ENCODE measurements at regions not wholly inside any gene's neighbourhood (a gene's known extent, or its start where the extent isn't known, plus 50 kb on each side); places are given as distances from the start of the nearest gene placed in this dataset.

DNA sequence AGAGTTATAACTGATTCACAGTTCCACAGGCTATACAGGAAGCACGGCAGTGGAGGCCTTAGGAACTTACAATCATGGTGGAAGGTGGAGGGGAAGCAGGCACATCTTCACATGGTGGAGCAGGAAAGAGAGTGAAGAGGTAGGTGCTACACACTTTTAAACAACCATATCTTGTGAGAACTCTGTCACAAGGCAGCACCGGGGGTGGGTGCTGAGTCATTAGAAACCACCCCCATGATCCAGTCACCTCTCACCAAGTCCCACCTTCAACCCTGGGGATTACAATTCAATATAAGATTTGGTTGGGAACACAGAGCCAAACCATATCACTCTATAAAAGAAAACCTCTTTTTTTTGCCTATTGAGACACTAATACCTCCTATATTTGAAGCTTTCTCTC is 1108.5 kb upstream of the CDH2 start:
- no peak for DNase-seq

DNA sequence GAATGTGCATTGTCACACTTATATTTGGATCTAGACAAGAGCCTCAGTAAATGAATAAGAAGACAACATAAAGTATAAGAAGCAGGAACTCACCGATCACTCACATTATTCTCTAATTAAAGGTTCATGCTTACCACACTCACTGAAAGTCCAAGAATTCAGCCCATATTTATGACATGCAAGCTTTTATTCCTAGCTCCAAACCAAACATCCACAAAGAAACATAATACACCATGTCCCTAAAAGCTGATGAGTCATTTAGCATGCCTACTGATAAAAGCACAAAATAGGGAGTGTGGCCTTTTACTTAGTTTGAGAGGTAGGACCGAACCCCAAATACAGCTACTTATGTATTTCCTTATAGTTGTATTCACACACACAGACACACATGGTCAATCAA is 1094.6 kb upstream of the CDH2 start:
- no peak for DNase-seq

DNA sequence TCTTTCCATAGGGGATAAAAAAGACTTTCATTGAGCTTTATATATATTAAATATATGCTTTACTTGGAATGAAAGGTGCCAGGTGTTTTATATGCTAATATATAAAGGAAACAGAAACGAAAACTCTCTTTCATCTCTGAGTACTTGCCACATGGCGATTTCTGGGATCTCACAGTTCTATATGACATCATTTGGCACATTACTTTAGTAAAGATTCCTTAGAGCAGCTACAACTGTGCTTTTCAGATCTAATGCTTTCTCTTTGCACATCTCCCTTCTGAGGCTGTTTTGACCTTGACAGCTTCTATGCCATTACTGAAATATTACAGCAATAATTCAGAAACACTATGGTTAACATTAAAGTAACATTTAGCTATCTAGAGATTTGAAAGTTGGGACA is 1082.9 kb upstream of the CDH2 start:
- DNase-seq = no peak

DNA sequence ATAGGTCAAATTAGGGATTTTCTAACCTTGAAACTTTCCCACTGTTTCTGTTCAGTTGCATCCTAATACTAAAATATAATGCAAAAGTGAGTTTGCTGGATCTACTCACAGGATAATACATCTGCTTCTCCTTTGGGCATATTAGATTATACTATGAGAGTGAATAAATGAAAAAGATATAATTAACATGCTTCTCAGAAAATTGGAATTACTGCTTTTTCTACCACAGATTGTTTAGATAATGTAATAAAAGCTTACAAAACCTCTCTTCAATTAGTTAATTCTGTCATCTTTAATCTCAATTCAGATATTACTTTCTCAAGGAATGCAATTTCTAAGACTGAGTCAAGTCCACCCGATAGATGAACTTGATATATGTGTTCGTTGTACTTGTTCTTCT is 1077.2 kb upstream of the CDH2 start:
- no peak for DNase-seq

DNA sequence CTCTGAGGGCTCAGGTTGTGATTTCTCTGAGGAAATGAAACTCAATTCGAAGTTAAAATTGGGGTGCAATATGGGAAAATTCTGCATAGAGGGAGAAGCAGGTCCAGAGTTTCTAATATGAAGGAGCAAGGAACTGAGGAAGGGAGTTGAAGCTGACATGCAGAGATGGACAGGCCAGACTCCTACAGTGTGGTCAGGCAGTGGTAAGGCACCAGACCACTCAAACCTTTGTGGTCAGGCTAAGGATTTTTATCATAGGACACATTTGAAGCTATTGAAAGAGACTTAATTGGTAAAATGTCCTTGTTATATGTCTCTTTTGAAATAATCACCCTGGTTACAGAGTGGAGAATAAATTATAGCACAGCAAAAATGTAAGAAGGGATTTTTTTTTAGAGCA is 1074.8 kb upstream of the CDH2 start:
- no peak for DNase-seq

GRCh38 chr18:29250843-29251242 is 1073.9 kb upstream of the CDH2 start:
- no peak for DNase-seq

DNA sequence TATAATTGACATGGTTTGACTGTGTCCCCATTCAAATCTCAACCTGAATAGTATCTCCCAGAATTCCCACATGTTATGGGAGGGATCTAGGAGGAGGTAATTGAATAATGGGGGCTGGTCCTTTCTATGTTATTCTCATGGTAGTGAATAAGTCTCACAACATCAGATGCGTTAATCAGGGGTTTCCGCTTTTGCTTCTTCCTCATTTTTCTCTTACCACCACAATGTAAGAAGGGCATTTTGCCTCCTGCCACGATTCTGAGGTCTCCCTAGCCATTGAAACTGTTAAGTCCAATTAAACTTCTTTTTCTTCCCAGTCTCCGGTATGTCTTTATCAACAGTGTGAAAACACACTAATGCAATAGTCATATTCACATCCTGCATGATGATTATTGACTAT is 1073.3 kb upstream of the CDH2 start:
- no peak for DNase-seq

DNA sequence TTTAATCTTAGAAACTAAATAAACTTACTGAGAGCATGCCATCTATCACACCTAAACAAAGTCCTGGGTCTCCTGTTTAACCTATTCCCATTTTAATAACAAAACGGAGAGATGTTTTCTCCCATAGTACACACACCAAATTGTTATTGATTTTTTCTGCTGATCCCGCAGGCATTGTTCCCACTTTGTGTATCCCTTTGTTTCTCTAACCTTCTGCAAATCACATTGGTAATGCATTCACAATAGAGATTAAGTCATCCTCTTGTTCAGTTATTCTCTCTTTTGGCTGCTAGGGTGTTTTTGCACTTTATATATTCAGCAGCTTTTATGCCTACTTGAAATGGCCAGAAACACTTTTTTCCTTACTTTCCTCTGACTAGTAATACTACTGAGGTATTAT is 1071.9 kb upstream of the CDH2 start:
- DNase-seq = no peak

GRCh38 chr18:29241199-29241598 is 1064.3 kb upstream of the CDH2 start:
- DNase-seq = no peak

DNA sequence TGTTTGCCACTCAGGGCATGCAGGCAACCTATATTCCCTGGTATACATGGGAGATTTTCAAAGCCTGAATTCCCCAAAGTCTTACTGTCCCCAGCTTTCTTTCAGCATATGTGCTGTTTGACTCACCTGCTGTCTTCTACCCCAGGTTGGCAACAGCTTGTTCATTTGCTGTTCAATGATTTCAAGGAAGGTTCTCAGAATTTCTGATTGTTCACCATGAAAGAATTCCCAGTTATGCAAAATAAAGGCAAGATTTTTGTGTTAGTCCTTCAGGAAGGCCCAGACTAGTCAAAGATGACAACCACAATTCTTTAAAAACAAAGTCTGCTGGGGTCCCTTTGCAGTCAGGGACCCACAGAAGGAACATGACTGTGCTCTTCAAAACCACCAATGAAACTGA is 1057.8 kb upstream of the CDH2 start:
- no peak for DNase-seq

GRCh38 chr18:29226213-29226612 is 1049.3 kb upstream of the CDH2 start:
- no peak for DNase-seq

DNA sequence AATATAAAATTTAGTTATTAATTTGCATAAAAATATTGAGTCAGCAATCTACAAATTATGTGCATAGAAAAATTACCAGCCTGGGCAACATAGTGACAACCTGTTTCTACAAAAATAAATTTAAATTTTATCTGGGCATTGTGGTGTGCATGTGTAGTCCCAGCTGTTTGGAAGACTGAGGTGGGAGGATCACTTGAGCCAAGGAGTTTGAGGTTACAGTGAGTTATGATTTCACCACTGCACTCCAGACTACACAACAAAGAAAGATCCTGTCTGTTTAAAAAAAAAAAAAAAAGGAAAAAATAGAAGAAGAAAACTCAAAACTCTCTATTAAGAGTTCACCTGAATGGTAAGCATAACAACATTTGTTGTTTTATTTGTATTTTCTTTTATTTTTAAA is 1048.4 kb upstream of the CDH2 start:
- no peak for DNase-seq

DNA sequence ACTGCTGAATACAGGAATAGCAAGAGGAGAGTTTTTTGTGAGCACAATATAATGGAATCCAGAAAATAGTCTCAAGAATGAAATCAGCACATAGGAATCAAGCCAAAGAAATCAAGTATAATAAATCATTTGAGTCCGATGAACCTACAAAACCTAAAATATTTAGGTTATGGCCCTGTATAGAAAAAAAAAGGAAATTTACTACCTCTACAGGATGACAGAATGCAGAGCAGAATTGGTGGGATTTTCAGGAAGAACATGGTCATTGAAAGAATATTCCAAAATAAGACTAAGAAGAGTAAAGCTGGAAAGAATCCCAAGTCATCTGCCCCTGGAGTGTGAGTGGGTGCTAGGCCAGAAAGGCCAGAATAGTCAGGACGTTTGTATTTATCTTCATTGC is 1041.2 kb upstream of the CDH2 start:
- no peak for DNase-seq

DNA sequence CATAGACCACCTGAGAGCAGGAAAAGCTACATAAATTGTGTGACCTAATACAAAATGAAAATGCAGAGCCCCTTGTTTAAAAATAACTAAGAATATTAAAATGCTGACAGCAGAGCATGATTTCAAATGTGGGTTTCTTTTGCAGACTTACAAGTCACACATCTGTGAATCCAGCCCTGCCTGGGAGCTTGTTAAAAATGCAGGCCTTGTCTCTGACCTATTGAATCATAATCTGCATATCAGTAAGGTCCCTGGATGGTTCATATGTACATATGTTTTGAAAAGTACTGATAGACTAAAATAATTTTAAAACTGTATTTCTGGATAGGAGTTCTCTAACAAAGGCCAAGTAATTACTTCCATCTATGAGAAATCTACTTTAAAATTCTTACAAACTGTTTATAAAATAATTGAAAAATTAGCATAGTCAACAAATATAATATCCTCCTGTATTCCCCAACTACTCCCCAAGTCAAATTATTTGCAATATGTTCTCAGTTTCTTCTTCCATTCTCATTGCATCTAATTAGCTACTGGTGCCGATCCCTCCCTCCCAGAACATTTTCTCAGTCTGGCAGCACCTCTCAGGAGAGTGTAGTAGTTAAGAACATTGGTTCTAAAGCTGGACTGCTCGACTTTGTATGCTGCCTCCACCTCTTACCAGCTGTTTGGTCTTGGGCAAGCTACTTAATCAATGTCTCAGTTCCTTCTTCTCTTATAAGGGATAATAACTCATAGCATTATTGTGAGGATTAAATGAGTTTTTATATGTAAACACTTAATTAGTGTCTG is 1040.4 kb upstream of the CDH2 start:
- no peak for DNase-seq

- DNase-seq = no peak
Observed at GRCh38 chr18:29198834-29199233, 1021.9 kb upstream of the CDH2 start.

DNA sequence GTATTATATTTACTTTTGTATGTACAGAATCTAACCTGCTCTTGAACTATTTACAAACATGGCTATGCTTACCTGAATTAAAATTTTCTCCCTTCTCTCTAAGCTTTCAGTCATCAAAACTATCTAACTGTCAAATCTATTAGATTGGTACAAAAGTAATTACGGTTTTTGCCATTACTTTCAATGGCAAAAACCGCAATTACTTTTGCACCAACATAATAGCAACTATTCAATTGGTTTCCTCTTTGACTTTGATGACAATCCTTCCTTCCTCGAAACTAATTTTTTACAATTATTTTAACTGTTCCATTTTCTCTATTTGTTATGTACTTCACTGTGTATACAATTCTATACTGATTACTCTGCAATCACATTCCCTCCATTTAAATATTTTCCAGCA is 1019.4 kb upstream of the CDH2 start:
- DNase-seq = no peak

DNA sequence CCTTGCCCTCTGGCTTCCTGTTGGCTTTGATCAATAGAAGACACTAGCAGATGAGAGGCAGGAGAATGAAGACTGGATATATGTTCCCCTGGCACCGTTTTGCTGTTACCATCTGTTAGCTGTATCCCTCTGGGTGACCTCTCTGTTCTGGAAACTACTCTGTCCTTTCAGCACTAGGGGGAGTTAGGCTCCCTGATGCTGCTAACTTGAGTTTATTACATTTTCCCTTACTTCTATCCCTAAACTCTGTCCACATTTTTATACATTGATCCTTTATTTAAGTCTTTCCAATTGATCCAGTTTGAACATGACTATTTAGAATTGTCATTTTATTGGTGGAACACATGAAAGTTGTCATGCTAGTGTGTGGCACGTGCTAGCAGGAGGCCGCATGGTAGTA is 1014.3 kb upstream of the CDH2 start:
- no peak for DNase-seq

- no peak for DNase-seq
Observed at GRCh38 chr18:29188760-29189159, 1011.8 kb upstream of the CDH2 start.

- DNase-seq = no peak
Observed at GRCh38 chr18:29185801-29186200, 1008.9 kb upstream of the CDH2 start.

DNA sequence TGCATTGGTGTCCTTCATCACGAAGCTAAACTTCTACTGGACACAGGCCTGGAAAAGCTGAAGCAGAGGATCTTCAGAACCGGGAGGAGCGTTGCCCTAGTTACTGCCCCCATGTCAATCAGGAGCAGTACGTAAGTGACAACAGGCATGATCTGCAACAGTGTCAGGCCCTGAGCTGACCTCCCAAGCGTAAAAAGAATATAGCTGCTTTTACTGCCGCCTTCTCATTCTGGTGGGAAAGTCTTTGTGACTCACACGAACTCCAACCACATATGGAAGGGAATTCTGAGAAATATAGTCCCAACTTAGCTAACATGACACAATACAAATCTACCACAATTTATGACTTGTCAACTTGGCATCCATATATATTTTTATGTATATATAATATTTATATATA is 1007.7 kb upstream of the CDH2 start:
- no peak for DNase-seq

DNA sequence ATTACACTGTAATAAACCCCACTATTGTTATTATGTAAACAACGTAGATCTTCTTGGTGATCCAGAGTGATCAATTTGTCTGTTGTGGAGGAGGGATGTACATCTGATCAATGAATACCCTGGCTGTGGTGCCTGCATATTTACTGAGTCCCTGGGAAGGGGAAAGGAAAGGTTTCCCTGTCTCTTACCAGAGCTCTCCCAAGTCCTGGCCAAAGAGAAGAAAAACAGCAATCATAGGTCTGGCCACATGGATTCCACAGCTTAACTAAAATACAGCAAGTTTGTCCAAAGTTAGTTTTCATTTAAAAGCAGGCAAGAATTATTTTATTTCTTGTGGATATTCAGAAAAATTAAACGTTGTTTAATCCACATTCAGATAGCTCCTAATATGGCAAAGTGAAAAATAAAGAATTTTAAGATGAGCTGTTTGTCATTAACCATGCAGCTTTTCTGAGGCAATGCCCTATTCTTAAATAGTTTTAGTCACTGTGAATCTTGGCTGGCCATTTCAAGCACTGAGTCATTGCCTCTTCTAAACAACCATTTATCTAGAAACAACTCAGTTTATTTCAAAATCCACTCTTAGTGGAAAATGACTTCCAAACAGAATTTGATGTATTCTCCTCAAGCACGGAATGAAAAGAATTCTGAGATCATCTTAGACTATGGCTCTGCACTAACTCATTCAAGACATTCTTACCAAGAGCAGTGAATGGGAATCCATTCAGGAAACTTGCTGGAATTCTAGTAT is 1004.4 kb upstream of the CDH2 start:
- no peak for DNase-seq

DNA sequence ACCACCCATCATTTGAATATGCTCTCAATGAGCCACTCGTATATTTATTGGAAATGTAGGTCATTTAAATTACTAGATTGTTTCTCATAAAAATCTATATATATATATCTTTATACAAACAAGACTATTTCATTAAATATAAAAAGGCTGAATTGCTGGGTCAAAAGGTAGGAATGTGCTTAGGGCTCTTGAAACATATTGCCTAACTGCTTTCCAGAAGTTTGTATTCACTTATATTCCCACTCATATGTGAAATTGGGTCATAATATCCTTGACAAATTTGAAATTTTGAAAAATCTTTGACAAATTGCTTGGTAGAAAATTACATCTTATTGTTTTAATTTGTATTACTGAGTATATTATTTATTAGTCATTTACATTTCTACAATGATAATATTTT is 999.8 kb upstream of the CDH2 start:
- DNase-seq = no peak

DNA sequence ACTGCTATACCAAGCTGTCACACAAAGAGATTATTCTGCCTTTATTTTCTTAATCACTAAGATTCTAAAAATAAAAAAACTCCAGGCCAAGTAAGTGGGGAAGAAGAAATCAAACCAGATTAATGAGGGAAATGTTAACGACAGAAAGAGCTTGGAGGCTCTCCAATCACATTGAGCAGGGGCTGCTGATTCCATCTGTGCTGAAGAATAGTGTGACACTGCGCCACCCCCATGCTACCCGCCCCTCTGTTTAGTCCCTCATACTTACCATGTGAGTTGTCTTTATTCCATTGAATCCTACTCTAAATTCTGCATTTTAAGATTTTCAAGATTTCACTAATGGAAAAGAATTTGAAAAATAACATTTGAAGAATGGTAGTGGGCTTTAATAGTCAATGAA is 998.0 kb upstream of the CDH2 start:
- no peak for DNase-seq

- DNase-seq = no peak
Observed at GRCh38 chr18:29172756-29173067, 995.8 kb upstream of the CDH2 start.

Measured in NCI-H2107 (cell line).